HG02981 (cell line): ENCODE measurements at regions not wholly inside any gene's neighbourhood (a gene's known extent, or its start where the extent isn't known, plus 50 kb on each side); places are given as distances from the start of the nearest gene placed in this dataset.

Experiments
- ATAC-seq: cut with Tn5 transposase; IDR thresholded peaks from one replicate; pipeline ENCODE4 v1.9.1; 2021; ENCODE audit warnings: mild to moderate bottlenecking, moderate library complexity; ENCODE audit not compliant: unreplicated experiment

DNA sequence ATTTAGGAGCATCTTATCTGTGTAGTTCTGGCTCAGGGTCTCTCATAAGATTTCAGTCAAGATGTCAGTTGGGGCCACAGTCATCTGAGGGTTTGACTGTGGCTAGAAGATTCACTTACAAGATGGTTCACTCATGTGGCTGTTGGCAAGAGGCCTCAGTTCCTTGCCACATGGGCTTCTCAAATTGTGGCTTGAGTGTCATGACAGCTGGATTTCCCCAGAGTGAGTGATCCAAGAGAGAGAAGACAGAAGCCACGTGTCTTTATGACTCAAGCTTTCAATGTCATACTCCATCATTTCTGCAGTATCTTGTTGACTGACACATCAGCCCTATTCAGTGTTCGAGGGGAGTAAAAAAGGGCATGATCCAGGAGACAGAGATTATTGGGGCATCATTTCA is 131.3 kb upstream of the AP1S2 start:
- no peak for ATAC-seq

DNA sequence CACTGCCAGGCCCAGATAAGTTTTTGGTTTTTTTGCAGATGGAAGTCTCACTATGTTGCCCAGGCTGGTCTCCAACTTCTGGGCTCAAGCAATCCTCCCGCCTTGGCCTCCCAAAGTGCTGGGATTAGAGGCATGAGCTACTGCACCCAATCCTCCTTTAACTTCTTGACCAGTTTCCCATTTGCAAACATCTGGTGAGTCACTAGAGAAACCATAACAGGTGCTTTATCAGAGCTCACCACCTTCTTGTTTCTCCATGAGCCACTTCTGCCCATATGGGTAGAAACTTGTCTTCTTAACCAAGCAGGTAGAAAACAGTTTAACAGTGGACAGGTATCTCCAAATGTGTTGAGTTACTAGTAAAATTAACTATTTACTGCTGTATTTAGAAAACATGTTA is 128.4 kb upstream of the AP1S2 start:
- no peak for ATAC-seq

DNA sequence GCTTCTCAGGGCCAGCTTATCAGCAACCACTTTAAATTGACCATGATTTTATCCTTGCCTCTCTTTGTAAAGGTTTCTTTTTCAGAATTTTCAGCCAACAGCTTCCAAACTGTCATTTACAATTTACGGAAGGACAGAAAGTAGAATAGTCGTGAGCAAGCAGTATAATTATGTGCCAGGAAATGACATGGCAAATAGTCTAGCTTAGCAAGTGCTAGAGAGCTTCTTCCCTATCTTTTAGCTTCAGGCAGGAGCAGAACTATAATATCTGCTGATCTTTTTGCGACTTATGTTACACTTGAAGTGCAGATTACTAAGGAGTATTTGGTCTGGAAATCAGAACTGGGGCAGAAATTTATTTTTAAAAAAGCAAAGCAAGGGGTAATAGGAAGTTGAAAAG is 123.0 kb upstream of the AP1S2 start:
- no peak for ATAC-seq

DNA sequence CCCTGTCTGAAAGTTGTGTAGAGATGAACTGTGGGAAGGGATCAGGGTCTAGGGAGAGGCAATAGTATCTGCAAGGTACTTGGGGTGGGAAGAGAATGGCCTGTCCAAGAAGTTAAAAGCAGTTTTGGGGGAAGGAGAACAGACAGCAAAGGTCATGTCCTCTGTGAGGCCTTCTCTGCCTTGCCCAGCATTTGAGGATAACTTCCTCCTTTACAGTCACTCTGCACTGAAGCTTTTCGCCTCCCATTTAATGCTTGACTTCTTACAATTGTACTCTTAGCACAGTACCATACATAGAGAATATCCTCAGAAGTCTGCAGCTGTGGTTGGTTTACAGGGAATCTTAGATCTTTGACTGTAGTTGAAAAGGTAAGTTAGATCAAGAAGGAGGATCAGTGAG is 121.8 kb upstream of the AP1S2 start:
- ATAC-seq: no peak

DNA sequence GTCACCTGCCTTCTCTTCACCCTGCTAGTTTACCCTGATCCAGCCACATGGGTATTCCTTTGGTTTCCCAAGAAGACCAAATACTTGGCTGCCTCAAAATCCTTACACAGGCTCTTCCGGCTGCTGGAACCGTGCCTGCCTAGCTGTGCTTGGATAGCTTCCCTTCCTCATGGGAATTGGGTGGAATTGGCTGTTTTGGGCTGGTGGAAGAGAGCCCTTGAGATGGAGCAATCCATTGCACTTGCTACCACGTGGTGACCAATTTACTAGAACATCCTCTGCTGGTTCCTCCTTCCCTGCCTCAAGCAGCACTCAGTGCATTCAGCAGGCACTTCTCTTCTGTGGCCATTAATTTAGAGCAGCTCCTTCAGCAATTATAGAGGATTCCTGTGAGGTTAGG is 119.3 kb upstream of the AP1S2 start:
- no peak for ATAC-seq

DNA sequence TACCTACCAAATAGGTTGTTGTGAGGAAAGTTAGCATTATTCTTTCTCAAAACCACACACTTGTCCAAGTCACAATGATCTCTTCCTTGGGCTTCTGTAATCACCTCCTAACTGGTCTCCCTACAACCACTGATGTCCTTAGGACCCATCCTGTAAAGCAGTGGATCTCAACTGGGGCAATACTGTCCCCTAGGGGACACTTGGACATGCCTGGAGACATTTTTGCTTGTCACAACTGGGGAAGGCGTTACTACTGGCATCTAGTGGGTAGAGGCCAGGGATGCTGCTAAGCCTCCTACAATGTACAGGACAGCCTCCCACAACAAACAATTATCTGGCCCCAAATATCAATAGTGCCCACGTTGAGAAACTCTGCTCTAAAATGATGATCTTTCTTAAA is 118.7 kb upstream of the AP1S2 start:
- no peak for ATAC-seq

DNA sequence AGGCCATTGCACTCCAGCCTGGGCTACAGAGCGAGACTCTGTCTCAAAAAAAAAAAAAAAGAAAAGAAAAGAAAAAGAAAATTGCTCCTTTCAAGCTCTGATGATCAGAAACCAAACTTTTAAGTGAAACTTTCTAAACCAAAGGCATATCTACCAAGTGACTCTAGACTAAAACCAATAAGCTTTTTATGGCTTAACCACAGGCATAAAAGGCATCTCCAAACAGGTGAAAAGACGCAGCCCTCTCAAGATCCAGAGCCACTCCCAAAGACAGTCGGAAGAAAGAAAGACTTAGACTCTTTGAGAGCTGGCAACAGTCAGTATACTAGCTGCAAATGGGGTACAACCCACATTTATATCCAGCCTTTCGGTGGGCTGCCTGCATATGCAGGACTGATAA is 117.1 kb upstream of the AP1S2 start:
- ATAC-seq: no peak

DNA sequence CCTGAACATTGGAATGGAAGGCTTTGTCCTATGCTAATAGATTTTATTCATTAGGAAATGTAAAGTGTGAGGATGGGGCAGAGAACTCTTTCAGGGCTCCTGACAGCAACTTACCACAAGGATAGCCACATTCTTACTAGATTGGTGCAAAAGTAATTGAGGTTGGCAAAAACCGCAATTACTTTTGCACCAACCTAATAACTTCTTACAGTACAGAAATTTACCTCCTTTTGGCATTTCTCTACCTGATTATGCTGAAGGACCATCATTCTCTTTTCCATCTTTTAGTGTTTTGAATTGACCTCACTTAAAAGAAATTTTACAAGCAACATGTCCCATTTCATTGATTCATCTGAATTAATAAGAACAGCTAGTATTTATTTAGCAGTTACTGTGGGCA is 109.2 kb upstream of the AP1S2 start:
- ATAC-seq: no peak

DNA sequence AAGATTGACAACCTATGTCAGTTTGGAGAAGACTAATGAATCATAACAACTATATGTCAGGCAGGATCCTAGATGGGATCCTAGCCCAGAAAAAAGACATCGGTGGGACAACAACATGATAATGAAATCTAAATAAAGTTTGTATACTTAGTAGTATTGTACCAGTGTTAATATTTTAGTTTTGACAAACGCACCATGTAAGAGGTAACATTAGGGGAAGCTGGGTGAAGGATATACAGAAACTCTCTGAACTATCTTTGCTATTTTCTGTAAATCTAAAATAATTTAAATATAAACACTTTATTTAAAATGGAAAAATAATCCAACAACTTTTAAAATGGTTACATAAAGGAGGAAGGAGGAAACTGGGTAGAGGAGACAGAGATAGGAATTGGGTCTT is 105.6 kb upstream of the AP1S2 start:
- no peak for ATAC-seq

DNA sequence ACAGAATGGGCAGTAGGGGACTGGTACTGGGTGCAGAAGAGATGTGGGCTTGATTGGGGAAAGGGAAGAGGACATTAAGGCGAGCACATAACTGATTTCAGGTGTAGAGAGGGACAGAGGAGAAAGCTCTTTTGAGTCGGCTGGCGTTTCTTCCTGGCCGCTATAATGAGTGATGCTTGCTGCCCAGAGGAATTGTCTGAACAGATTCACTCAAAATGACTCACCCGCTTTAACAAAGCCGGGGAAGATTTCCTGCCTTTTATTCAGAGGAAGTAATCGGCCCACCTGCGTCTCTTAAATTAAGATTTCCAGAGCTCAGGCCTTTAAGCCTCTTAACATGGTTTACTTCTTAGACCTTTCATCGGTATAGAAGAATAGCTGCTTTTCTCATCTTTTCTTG is 102.1 kb upstream of the AP1S2 start:
- ATAC-seq: no peak

DNA sequence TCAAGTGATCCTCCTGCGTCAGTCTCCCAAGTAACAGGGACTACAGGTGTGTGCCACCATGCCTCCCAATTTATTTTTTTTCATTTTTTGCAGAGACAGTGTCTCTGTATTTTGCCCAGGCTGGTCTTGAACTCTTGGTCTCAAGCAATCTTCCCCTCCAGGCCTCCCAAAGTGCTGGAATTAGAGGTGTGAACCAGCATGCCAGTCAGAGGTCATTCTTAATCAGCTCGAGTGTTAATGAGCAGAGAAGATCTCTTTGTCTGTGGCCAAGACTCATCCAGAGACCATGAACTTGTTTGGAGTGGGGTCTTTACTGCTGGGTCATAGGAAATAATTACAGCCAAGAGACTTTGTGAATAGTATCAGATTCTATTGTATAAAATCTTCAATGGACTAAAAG is 99.2 kb upstream of the AP1S2 start:
- no peak for ATAC-seq

DNA sequence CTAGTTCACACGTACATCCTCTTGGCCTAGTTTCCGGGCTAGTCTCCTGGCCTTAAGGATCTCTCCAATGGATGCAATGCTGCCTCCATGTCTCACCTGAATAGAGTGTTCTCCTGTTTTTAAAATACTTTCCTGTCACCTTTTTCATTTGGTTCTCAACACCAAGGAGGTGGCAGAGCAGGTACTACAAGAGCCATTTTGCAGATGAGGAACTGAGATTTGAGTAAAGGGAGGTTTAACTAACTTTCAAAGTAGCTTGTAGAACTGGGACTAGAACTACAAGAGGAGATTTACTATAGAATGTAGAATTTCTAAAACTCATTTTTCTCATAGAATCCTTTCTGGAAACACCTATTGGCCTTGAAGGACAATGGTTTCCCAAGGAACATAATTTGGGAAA is 97.6 kb upstream of the AP1S2 start:
- ATAC-seq: no peak

DNA sequence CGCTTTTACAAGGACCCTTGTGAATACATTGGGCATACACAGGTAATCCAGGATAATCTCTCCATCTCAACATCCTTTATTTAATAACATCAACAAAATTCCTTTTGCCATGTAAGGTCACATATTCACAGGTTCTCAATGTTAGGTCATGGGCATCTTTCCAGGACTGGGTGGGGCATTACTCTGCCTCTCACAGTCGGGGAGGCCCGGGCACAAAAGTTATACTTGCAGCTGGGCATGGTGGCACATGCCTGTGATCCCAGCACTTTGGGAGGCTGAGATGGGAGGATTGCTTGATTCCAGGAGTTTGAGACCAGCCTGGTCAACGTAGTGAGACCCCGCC is 93.7 kb upstream of the AP1S2 start:
- no peak for ATAC-seq

DNA sequence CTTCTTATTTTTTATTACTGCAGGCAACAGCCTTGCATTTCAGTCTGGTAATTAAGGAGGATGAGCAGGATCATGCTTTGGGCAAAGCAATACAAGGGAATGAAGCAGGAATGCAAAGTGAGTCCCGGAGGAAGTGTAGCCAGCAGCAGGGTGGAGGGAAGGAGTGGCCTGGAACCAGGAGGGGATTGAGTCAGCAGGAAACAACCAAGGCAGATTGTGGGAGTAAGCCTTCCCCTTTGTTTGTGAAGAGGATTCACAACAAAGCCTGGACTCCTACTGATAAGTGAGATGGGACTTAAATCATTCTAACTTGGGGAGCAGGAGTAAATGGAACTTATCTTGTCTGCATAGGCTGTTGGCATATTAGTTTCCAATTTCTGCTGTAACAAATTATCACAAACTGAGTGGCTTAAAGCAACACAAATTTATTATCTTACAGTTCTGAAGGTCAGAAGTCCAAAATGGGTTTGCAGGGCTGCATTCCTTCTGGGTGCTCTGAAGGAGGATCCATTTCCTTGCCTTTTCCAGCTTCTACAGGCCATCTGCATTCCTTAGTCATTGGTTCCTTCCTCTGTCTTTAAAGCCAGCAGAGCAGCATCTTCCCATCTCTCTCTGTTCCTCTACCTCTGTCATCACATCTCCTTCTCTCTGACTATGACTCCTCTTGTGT is 93.2 kb upstream of the AP1S2 start:
- ATAC-seq: no peak

DNA sequence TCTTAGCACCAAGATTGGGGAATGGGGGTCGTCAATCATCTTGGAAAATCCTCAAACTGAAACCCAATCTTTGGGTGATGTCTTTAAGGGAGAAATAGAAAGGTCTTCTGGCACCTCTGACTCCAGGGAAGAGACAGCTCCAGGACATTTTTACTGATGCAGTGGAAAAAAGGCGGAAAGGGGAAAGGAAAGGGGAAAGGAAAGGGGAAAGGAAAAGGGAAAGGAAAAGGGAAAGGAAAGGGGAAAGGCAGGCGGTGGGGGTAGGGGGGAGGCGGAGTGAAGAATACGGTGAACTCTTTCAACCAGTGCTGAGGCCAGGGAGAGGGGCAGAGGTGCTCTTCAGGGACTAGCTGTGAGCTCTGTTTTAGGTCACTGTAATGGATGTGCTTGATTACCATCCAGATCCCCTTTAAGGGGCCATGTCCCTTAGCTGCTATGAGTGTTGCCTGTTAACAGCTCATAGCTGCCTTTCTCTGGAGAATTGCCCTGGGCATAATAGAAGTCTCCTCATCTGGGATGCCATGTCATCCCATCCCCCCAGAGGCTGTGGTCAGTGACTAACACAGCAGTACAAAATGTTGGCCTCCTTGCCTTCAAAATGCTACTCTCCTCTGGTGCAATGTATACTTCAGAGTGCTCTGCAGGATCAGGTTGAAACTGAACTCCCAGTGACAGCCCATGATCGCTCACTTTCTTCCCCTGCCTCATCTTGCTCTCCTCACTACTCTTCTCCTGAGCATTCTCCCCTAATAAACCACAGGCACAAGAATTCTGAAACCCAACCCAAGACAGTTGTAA is 92.4 kb upstream of the AP1S2 start:
- no peak for ATAC-seq

DNA sequence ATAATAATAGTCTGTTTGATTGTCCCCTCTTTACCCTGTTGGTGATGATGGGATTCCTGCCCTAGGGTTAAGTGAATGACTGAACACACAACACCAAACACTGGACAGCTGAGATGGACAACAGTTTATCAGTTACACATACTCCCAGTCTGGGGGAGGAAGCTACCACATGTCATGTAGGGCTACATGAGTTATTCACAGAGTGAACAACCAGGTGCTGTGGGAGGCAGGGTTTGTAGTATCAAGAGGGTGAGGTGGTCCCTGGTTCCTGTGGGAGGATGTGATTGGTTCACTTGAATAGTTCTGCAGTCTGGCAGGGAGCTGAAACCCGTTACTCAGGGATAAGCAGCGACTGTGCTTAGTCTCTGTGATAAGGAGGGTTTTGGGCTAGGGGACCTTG is 88.8 kb upstream of the AP1S2 start:
- no peak for ATAC-seq

DNA sequence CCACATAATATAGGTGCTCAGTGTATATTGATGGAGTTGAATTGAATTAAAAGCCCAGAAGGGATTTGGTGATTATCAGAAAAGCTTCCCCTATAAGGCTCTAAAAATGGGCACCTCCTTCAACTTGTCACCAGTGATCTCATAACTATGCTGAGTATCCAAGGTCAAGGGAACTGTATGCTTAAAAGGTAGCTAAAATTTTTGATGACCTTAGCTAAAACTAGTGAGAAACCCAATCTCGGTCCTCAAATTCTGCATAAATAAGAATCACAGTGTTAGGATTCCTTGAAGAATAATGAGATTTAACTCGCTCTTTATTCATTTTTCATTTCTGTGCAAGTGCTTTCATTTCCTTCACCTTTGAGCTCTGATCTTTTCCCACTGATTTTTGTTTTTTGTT is 87.7 kb upstream of the AP1S2 start:
- ATAC-seq: no peak

DNA sequence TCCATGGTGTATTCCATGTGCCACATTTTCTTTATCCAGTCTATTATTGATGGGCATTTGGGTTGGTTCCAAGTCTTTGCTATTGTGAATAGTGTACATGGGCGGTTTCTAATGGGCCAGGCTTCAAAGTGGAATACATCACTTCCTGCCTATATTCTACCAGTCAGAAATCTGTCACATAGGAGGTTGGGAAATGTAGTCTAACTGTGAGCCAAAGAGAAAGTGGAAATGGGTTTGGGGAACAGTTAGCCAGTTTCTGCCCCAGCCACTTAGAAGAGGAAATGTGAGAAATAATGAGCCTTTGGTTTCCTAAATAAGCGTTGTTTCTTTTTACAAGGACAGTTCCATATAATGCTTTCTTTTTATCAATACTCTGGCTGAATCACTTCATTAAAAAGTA is 85.1 kb upstream of the AP1S2 start:
- ATAC-seq: no peak

DNA sequence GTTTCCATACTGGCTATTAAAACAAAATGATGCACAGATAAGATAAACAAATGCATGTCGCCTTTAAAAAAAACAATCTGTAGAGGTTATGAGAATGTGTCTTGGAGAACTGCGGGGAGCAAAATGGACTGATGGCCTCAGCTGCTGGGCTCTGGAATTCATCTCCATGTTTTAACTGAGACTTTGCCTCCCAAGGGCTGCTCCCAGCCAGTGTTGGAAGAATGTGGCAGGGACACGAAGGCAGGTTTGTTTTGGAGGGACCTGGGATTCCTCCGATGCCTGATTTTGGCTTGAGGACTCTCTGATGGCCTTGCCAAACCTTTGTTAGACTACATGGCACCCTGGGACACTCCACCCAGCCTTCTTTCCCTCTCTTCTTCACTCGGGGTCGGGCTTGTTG is 83.5 kb upstream of the AP1S2 start:
- ATAC-seq: no peak

DNA sequence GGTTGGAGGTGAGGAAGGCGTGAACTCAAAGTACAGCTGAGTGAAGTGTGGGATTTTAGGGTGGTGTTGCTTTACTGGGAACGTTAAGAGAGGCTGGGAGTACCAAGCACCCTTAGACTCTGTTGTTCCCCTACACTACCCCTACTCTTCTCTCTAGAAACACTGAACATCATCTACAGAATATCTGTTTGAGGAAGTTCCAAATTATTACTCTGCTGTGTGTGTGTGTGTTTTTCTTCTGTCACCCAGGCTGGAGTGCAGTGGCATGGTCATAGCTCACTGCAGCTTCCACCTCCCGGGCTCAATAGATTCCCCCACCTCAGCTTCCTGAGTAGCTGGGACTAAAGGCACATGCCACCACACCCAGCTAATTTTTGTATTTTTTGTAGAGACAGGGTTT is 76.7 kb upstream of the AP1S2 start:
- ATAC-seq: no peak

DNA sequence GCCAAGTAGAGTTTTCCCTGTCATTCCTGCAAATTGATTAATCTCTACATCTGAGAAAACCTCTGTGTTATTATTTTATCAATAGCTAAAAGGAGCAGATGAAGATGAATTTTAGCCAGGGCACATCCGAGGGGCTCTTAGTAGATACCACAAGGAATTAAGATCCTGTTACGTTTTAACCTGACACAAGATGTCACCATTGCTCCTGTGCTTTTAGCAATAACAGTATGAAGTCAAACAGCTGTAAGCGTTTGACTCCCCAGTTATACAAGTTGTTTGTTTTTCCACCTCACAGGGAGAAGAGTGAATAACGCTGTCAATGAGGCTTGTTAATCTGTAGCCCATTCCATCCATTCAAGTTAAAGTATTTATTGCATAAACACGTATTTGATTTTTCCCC is 76.0 kb upstream of the AP1S2 start:
- no peak for ATAC-seq

DNA sequence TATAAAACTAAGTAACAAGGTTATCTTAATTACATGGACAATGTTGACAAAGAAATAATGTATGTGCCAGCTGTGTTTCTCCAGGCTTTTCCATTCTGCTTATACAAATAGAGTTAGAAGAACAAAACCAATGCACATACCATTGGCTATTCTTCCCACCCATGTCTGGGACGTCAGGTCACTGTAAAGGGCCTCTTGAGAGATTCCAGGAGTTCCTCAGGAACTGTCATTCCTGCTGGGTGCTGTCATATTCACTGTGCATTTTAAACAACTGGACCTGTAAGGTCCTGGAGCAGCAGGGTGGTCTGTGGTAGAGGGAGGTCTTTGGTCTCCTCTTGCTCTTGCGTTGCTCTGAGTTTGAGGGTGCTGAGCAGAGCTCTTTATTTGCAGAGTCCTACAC is 74.6 kb upstream of the AP1S2 start:
- no peak for ATAC-seq

DNA sequence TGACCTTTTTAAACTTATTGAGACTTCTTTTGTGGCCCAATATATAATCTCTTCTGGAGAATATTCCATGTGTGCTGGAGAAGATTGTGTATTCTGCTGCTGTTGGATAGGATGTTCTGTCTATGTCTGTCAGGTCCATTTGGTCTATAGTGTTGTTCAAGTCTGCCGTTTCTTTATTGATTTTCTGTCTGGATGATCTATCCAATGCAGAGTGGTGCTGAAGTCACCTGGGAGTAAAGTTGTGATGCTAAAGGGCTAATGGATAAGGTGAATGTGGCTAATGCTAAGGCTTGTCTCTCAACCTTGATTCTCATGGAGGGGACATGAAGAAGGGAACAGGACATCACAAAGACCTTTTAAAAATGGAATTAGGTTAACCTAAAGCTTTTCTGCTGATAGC is 72.0 kb upstream of the AP1S2 start:
- ATAC-seq: no peak
